HG03439 (cell line): ENCODE measurements at regions not wholly inside any gene's neighbourhood (a gene's known extent, or its start where the extent isn't known, plus 50 kb on each side); places are given as distances from the start of the nearest gene placed in this dataset.

Experiments
- ATAC-seq: cut with Tn5 transposase; IDR thresholded peaks from one replicate; pipeline ENCODE4 v1.9.1; 2021; ENCODE audit warnings: mild to moderate bottlenecking, moderate library complexity; ENCODE audit not compliant: unreplicated experiment

- no peak for ATAC-seq
These were observed 461.4 kb downstream of the ZNF608 start for GRCh38 chr5:124285071-124285470.

GRCh38 chr5:124283031-124283430 lies 463.4 kb downstream of the ZNF608 start:
- ATAC-seq = no peak

GRCh38 chr5:124280079-124280478 lies 466.4 kb downstream of the ZNF608 start:
- ATAC-seq = no peak

GRCh38 chr5:124279146-124279876 lies 467.1 kb downstream of the ZNF608 start:
- no peak for ATAC-seq

- no peak for ATAC-seq
These were observed 467.8 kb downstream of the ZNF608 start for GRCh38 chr5:124278636-124279035.

GRCh38 chr5:124277767-124278545 lies 468.5 kb downstream of the ZNF608 start:
- ATAC-seq = no peak

- no peak for ATAC-seq
These were observed 470.3 kb downstream of the ZNF608 start for GRCh38 chr5:124276166-124276565.

GRCh38 chr5:124274949-124275348 lies 471.5 kb downstream of the ZNF608 start:
- ATAC-seq = no peak

GRCh38 chr5:124264499-124264898 lies 481.9 kb downstream of the ZNF608 start:
- no peak for ATAC-seq

- ATAC-seq = no peak
These were observed 482.6 kb downstream of the ZNF608 start for GRCh38 chr5:124263680-124264491.

- no peak for ATAC-seq
These were observed 483.4 kb downstream of the ZNF608 start for GRCh38 chr5:124262991-124263571.

- no peak for ATAC-seq
These were observed 484.0 kb downstream of the ZNF608 start for GRCh38 chr5:124262470-124262869.

- no peak for ATAC-seq
These were observed 484.6 kb downstream of the ZNF608 start for GRCh38 chr5:124261848-124262247.

GRCh38 chr5:124260921-124261515 lies 485.4 kb downstream of the ZNF608 start:
- ATAC-seq = no peak

- ATAC-seq = no peak
These were observed 487.4 kb downstream of the ZNF608 start for GRCh38 chr5:124259017-124259416.

GRCh38 chr5:124257048-124257447 lies 489.4 kb downstream of the ZNF608 start:
- no peak for ATAC-seq

- no peak for ATAC-seq
These were observed 493.1 kb downstream of the ZNF608 start for GRCh38 chr5:124253203-124253810.

- ATAC-seq = no peak
These were observed 493.7 kb downstream of the ZNF608 start for GRCh38 chr5:124252747-124253146.

- no peak for ATAC-seq
These were observed 494.2 kb downstream of the ZNF608 start for GRCh38 chr5:124252191-124252638.

- ATAC-seq = no peak
These were observed 501.2 kb downstream of the ZNF608 start for GRCh38 chr5:124245276-124245675.
